Prostate gland (tissue), 2 donors: ENCODE measurements at regions not wholly inside any gene's neighbourhood (a gene's known extent, or its start where the extent isn't known, plus 50 kb on each side); places are given as distances from the start of the nearest gene placed in this dataset.

Source experiments
- DNase-seq: peaks from one replicate; pipeline ENCODE4 v3.0.0-alpha.2; 2019; ENCODE audit warnings: low spot score
- H3K27ac ChIP-seq, 2 donors: fragments of 200-600 bp; sonication (generic); 2 replicates each; pipeline ENCODE4 v1.5.1; 2017 to 2019
- H3K27me3 ChIP-seq: fragments of 200-600 bp; sonication (generic); replicated peaks from 2 replicates; pipeline ENCODE4 v1.5.1; 2019; ENCODE audit not compliant: insufficient read depth
- H3K36me3 ChIP-seq, 2 donors: fragments of 200-600 bp; sonication (generic); 1 replicate in 1 of 2; 2 replicates in 1 of 2; pipeline versions ENCODE4 v1.5.1 to v1.8.1; 2017 to 2019
- H3K4me1 ChIP-seq: fragments of 200-600 bp; sonication (generic); replicated peaks from 2 replicates; pipeline ENCODE4 v1.5.1; 2019
- H3K4me3 ChIP-seq, 2 donors: fragments of 200-600 bp; sonication (generic); 2 replicates each; pipeline ENCODE4 v1.5.1; 2017 to 2019
- H3K9me3 ChIP-seq: fragments of 200-600 bp; sonication (generic); 2 replicates; pipeline ENCODE4 v1.5.1; 2017
- POLR2A ChIP-seq: fragments of 450-650 bp; IDR thresholded peaks from one replicate; pipeline ENCODE4 v1.6.1; 2016; ENCODE audit warnings: antibody characterized with exemption, mild to moderate bottlenecking
- POLR2AphosphoS5 ChIP-seq: sonication (generic); formaldehyde crosslinking; IDR thresholded peaks from one replicate; pipeline ENCODE4 v1.6.1; 2017; ENCODE audit warnings: antibody characterized with exemption
- WGBS: methylation state at CpG from one replicate; pipeline ENCODE4 v1.1.5; 2018; 5-methylcytosine and 5-hydroxymethylcytosine counted together
- intact Hi-C: fragments of 100-400 bp; cut with DNase I; formaldehyde crosslinking; loops from one replicate; pipeline ENCODE4 v1.14.2; 2022
- TF ChIP-seq, protein P1 (sequence below), 4 experiments: fragments of 200-600 bp in 2 of 4; fragments of 450-650 bp in 2 of 4; sonication (generic) in 2 of 4; IDR thresholded peaks; 1 replicate in 3 of 4; 2 replicates in 1 of 4; pipeline ENCODE4 v1.5.1; 2016 to 2019; ENCODE audit warnings: antibody characterized with exemption in 4 of 4, mild to moderate bottlenecking in 2 of 4, moderate library complexity in 2 of 4

DNA sequence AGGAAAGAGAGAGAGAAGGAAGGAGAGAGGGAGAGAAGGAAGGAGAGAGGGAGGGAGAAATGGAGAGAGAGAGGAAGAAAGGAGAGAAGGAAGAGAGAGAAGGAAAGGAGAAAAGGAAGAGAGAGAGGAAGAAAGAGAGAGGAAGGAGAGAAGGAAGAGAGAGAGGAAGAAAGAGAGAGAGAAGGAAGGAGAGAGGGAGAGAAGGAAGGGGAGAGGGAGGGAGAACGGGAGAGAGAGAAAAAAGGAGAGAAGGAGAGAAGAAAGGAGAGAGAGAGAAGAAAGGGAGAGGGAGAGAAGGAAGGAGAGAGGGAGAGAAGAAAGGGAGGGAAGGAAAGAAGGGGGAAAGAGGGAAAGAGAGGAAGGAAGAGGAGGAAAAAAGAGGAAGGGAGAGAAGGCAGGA, 1070.7 kb downstream of the UQCRFS1 start:
- no peak overlapping the region for H3K4me3 ChIP-seq
- intact Hi-C loops: no loop called here
- no peaks in the 10 kb centered on the region for H3K36me3 ChIP-seq
- H3K27me3 ChIP-seq: no peaks in the 10 kb centered on the region
- H3K27ac ChIP-seq: no peak overlapping the region
- H3K4me1 ChIP-seq: no peaks in the 10 kb centered on the region
- TF ChIP-seq POLR2A: no peak
- TF ChIP-seq POLR2AphosphoS5: no peak
- TF ChIP-seq, protein P1, sequence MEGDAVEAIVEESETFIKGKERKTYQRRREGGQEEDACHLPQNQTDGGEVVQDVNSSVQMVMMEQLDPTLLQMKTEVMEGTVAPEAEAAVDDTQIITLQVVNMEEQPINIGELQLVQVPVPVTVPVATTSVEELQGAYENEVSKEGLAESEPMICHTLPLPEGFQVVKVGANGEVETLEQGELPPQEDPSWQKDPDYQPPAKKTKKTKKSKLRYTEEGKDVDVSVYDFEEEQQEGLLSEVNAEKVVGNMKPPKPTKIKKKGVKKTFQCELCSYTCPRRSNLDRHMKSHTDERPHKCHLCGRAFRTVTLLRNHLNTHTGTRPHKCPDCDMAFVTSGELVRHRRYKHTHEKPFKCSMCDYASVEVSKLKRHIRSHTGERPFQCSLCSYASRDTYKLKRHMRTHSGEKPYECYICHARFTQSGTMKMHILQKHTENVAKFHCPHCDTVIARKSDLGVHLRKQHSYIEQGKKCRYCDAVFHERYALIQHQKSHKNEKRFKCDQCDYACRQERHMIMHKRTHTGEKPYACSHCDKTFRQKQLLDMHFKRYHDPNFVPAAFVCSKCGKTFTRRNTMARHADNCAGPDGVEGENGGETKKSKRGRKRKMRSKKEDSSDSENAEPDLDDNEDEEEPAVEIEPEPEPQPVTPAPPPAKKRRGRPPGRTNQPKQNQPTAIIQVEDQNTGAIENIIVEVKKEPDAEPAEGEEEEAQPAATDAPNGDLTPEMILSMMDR (IDR thresholded peaks at IDR 0.05): no peak
- no peaks in the 10 kb centered on the region for H3K9me3 ChIP-seq
- no peak for DNase-seq
- WGBS: 95% methylated on average over 1 of the region's 1 CpG

DNA sequence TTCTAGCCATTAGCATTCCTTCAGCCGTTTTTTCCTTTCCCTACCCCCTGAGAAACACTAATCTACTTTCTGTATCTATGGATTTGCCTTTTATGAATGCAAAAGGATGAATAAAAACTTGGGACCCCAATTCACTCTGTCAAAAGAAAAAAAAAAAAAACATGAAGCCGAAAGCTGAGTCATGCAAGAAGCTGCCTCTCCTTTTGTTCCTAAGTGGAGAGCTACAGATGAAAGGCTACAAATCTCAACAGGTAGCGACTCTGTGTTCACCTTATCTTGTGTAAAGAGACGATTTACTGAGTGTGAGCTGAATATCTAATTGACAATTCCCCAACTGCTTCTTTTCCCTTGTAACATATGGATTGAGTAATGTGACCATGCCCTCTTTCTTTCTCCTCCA, 1072.8 kb downstream of the UQCRFS1 start:
- H3K4me1 ChIP-seq: no peaks in the 10 kb centered on the region
- WGBS: 28% methylated on average over 4 of the region's 4 CpGs
- TF ChIP-seq, protein P1 (IDR thresholded peaks at IDR 0.05): no peak
- TF ChIP-seq POLR2AphosphoS5 (no peak), POLR2A (no peak)
- no peak for DNase-seq
- H3K27ac ChIP-seq: no peak overlapping the region
- no peak overlapping the region for H3K4me3 ChIP-seq
- intact Hi-C loops: no loop called here
- no peaks in the 10 kb centered on the region for H3K36me3 ChIP-seq
- H3K9me3 ChIP-seq: no peaks in the 10 kb centered on the region
- H3K27me3 ChIP-seq: no peaks in the 10 kb centered on the region

DNA sequence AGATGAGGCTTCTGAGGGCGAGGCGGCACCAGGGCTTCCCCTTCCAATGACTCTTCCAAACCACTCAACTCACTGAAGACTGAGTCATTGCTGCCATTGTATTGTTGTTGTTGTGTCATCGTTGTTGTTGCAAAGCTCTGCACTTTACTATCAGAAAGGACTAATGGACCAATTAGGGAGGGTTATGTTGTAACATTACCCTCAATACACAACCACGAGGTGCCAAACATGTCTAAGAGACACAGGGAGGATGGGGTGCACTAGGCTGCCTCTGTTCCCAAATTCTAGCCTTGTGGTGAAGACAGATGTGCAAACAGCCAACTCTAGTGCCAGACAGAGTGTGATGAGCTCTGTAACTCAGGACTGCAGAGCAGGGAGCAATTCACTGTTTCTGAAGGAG, 1075.2 kb downstream of the UQCRFS1 start:
- Histone ChIP-seq H3K36me3 (no peaks in the 10 kb centered on the region), H3K9me3 (no peaks in the 10 kb centered on the region), H3K4me1 (no peaks in the 10 kb centered on the region), H3K27me3 (no peaks in the 10 kb centered on the region), H3K27ac (no peak overlapping the region), H3K4me3 (no peak overlapping the region)
- TF ChIP-seq, protein P1 (IDR thresholded peaks at IDR 0.05): no peak
- TF ChIP-seq POLR2A (no peak), POLR2AphosphoS5 (no peak)
- no peak for DNase-seq
- intact Hi-C loops: no loop called here
- 96% methylated on average over 4 of the region's 4 CpGs for WGBS

DNA sequence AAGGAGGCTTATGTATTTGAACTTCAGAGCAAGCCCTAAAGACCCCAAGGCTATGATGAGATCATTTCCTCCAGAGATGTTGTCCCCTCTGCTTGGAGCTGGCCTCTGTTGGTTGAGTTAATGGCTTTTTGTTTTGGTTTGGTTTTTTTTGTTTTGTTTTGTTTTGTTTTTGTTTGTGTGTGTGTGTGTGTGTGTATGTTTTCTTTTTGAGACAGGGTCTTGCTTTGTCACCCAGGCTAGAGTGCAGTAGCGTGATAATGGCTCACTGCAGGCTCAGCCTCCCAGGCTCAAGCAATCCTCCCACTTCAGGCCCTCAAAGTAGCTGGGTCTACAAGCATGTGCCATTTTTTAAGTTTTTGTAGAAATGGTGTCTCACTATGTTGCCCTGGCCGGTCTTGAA, 1076.2 kb downstream of the UQCRFS1 start:
- Histone ChIP-seq H3K27ac (no peak overlapping the region), H3K4me1 (no peaks in the 10 kb centered on the region), H3K27me3 (no peaks in the 10 kb centered on the region), H3K4me3 (no peak overlapping the region), H3K9me3 (no peaks in the 10 kb centered on the region), H3K36me3 (no peaks in the 10 kb centered on the region)
- TF ChIP-seq, protein P1 (IDR thresholded peaks at IDR 0.05): no peak
- TF ChIP-seq POLR2AphosphoS5 (no peak), POLR2A (no peak)
- no peak for DNase-seq
- WGBS: 74% methylated on average over 2 of the region's 2 CpGs
- intact Hi-C loops: no loop called here

DNA sequence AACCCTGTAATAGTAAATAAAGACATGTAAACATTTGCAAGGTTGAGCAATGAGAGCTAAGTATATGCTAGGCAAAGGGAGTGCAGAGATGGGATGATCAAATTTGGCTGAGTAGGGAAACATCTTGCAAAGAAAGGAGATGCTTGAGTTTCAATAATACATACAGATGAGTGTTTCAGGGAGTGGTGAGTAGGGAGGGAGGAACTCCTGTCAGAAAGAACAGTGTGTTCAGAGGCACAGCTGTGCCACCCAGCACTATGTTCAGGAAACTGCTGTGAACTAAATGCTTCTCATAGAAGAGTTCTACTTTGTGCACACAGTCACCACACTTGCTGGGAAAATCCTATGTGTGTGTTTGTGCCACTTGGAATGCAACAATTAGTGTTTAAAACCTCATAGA, 1077.1 kb downstream of the UQCRFS1 start:
- H3K36me3 ChIP-seq: no peaks in the 10 kb centered on the region
- TF ChIP-seq POLR2A (no peak), POLR2AphosphoS5 (no peak)
- TF ChIP-seq, protein P1 (IDR thresholded peaks at IDR 0.05): no peak
- intact Hi-C loops: no loop called here

More for the DNA sequence above, 1077.1 kb downstream of the UQCRFS1 start:
- H3K27ac ChIP-seq: no peak overlapping the region
- no peaks in the 10 kb centered on the region for H3K9me3 ChIP-seq
- no peak overlapping the region for H3K4me3 ChIP-seq
- H3K27me3 ChIP-seq: no peaks in the 10 kb centered on the region
- DNase-seq: no peak
- H3K4me1 ChIP-seq: no peaks in the 10 kb centered on the region
